NB4 (cell line): ENCODE measurements at regions not wholly inside any gene's neighbourhood (a gene's known extent, or its start where the extent isn't known, plus 50 kb on each side); places are given as distances from the start of the nearest gene placed in this dataset.

Source experiments
- DNase-seq: peaks from one replicate; pipeline ENCODE4 v3.0.0; 2010; ENCODE audit warnings: low read depth
- H3K4me3 ChIP-seq: one replicate; pipeline ENCODE4 v1.5.1; 2011; ENCODE audit warnings: mild to moderate bottlenecking, low read depth, low read length, moderate library complexity
- CTCF ChIP-seq: IDR thresholded peaks from one replicate; pipeline ENCODE4 v1.5.1; 2012; ENCODE audit warnings: low read depth, low read length
- MAX ChIP-seq: IDR thresholded peaks from 2 replicates; pipeline ENCODE4 v1.6.1; 2011; ENCODE audit warnings: low read depth, low read length
- MYC ChIP-seq: IDR thresholded peaks from 2 replicates; pipeline ENCODE4 v1.6.1; 2011; ENCODE audit warnings: low read depth, low read length
- POLR2A ChIP-seq: IDR thresholded peaks from 2 replicates; pipeline ENCODE4 v1.6.1; 2011; ENCODE audit warnings: mild to moderate bottlenecking; ENCODE audit not compliant: insufficient read length; ENCODE audit errors: extremely low read depth

DNA sequence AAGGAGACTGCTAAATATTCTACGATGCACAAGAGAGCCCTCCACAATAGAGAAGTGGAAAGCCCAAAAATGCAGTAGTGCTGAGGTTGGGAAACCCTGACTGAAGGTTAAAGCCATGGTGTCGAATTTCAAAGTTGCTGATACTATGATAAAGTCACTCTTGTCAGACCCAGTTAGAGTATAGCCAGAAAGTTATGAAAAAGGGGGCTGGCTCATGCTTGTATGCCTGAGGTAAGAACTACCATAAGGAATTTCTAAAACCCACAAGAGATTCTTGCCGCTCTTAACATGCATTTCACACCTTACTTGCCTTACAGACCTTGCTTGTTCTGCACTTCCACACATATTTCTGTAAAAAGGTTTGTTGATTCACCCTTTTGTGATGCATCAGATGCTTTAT, 184.6 kb downstream of the SLC6A15 start:
- no peak overlapping the region for H3K4me3 ChIP-seq
- TF ChIP-seq MYC (no peak), POLR2A (no peak), CTCF (no peak), MAX (no peak)
- DNase-seq = peak; percentile 18

DNA sequence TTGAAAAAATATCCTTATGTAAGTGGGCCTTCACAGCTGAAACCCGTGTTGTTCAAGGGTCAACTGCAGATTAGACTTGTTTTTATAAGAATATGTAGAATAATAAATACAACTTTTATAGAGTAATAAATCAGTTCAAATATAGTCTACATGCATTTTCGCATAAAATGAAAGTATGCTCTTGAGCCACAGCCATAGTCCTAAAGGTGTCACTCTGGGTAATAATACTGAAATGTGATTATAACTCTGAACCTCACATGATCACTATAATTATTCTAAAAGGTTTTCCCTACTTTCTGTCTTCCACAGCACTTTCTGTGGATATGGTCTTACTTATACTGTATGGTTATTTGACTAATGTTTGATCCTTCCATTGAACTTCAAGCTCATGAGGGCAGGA, 185.8 kb downstream of the SLC6A15 start:
- DNase-seq = no peak
- TF ChIP-seq MAX (no peak), MYC (no peak), POLR2A (no peak), CTCF (no peak)
- no peak overlapping the region for H3K4me3 ChIP-seq

GRCh38 chr12:84723988-84724387, 188.6 kb downstream of the SLC6A15 start:
- no peak for TF ChIP-seq CTCF
- TF ChIP-seq MYC = no peak
- no peak for TF ChIP-seq MAX
- TF ChIP-seq POLR2A = no peak
- no peak overlapping the region for H3K4me3 ChIP-seq
- no peak for DNase-seq

- no peak overlapping the region for H3K4me3 ChIP-seq
- TF ChIP-seq POLR2A (no peak), CTCF (no peak), MAX (no peak), MYC (no peak)
- DNase-seq = no peak
Measured at GRCh38 chr12:84719997-84720396, 192.6 kb downstream of the SLC6A15 start.

DNA sequence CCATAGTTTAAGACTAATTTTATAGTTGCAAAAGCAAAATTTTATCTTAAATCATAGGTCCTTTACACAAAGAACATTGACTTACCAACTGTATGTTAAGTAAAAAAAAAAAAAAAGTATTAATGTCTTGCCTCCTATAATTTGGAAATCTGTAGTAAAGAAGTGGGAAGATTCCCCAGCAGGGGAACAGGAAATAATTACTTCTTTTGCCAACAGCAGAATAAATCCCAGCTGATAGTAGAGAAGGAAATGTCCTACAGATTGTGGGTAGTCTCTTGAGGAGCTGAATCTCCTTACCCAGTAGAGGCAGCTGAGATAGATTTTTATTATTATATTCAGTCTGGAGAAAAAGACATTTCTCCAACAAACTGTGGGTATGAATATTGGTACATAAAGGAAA, 193.7 kb downstream of the SLC6A15 start:
- no peak overlapping the region for H3K4me3 ChIP-seq
- no peak for DNase-seq
- no peak for TF ChIP-seq POLR2A
- TF ChIP-seq MYC = no peak
- TF ChIP-seq MAX = no peak
- no peak for TF ChIP-seq CTCF

DNA sequence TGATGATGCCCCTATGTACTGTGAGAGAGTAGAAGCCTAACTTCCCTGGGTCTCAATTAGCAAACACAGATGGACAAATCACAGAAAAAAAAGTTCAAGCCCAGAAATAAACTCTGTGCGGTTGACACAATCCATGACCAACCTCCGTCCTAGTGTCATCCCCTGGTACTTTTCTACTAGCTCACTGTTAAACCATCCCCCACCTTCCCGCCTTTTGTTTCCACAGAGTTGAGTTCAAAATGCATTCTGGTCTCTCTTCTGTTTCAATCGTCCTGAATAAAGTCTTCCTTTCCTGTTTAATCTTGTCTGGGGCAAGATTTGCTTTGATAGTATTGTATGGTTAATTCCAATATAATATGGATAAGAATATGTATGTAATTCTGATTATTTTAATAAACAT, 199.9 kb downstream of the SLC6A15 start:
- no peak overlapping the region for H3K4me3 ChIP-seq
- no peak for DNase-seq
- no peak for TF ChIP-seq POLR2A
- TF ChIP-seq MAX = no peak
- TF ChIP-seq MYC = no peak
- no peak for TF ChIP-seq CTCF
